ENCODE measurements at regions not wholly inside any gene's neighbourhood (a gene's known extent, or its start where the extent isn't known, plus 50 kb on each side); places are given as distances from the start of the nearest gene placed in this dataset.

GRCh38 chr6:169996378-169997051 lies 245.1 kb downstream of the ERMARD start:
- H3K4me3 ChIP-seq (ENCODE audit: low read depth, low read length): no peak overlapping the region
- H3K9me3 ChIP-seq (ENCODE audit: control insufficient read depth, insufficient read depth, low read length): peaks cover 61% of the 10 kb centered on the region
- DNase-seq (ENCODE audit: low read depth, low spot score): no peak
- H3K27me3 ChIP-seq (ENCODE audit: control insufficient read depth, insufficient read depth, low read length): no peaks in the 10 kb centered on the region
- no peak overlapping the region for H3K27ac ChIP-seq (ENCODE audit: low read depth, low read length)
- ChIA-PET CTCF (no interaction called here), POLR2A (no interaction called here)
- TF ChIP-seq CTCF (IDR thresholded peaks at IDR 0.05; ENCODE audit: low read depth, low read length): no peak

- CTCF ChIA-PET: no interaction called here
- H3K27ac ChIP-seq (ENCODE audit: low read depth, low read length): no peak overlapping the region
- no peaks in the 10 kb centered on the region for H3K27me3 ChIP-seq (ENCODE audit: control insufficient read depth, insufficient read depth, low read length)
- no peak for TF ChIP-seq CTCF (IDR thresholded peaks at IDR 0.05; ENCODE audit: low read depth, low read length)
- peaks cover 61% of the 10 kb centered on the region for H3K9me3 ChIP-seq (ENCODE audit: control insufficient read depth, insufficient read depth, low read length)
- no peak for DNase-seq (ENCODE audit: low read depth, low spot score)
- POLR2A ChIA-PET: no interaction called here
- no peak overlapping the region for H3K4me3 ChIP-seq (ENCODE audit: low read depth, low read length)
Measured at GRCh38 chr6:169994739-169995138, 243.3 kb downstream of the ERMARD start.

GRCh38 chr6:169993861-169994481 lies 242.5 kb downstream of the ERMARD start:
- H3K4me3 ChIP-seq (ENCODE audit: low read depth, low read length): no peak overlapping the region
- no peak overlapping the region for H3K27ac ChIP-seq (ENCODE audit: low read depth, low read length)
- H3K27me3 ChIP-seq (ENCODE audit: control insufficient read depth, insufficient read depth, low read length): no peaks in the 10 kb centered on the region
- H3K9me3 ChIP-seq (ENCODE audit: control insufficient read depth, insufficient read depth, low read length): peaks cover 66% of the 10 kb centered on the region
- TF ChIP-seq CTCF (IDR thresholded peaks at IDR 0.05; ENCODE audit: low read depth, low read length): no peak
- ChIA-PET CTCF (no interaction called here), POLR2A (no interaction called here)
- no peak for DNase-seq (ENCODE audit: low read depth, low spot score)

GRCh38 chr6:169991913-169992312 lies 240.5 kb downstream of the ERMARD start:
- Histone ChIP-seq H3K27me3 (ENCODE audit: control insufficient read depth, insufficient read depth, low read length) (no peaks in the 10 kb centered on the region), H3K9me3 (ENCODE audit: control insufficient read depth, insufficient read depth, low read length) (peaks cover 63% of the 10 kb centered on the region), H3K27ac (ENCODE audit: low read depth, low read length) (no peak overlapping the region), H3K4me3 (ENCODE audit: low read depth, low read length) (no peak overlapping the region)
- POLR2A ChIA-PET: no interaction called here
- no peak for DNase-seq (ENCODE audit: low read depth, low spot score)
- CTCF ChIA-PET: no interaction called here
- TF ChIP-seq CTCF (IDR thresholded peaks at IDR 0.05; ENCODE audit: low read depth, low read length): no peak

GRCh38 chr6:169991031-169991390 lies 239.6 kb downstream of the ERMARD start:
- ChIA-PET POLR2A (no interaction called here), CTCF (no interaction called here)
- Histone ChIP-seq H3K27me3 (ENCODE audit: control insufficient read depth, insufficient read depth, low read length) (no peaks in the 10 kb centered on the region), H3K4me3 (ENCODE audit: low read depth, low read length) (no peak overlapping the region), H3K27ac (ENCODE audit: low read depth, low read length) (no peak overlapping the region), H3K9me3 (ENCODE audit: control insufficient read depth, insufficient read depth, low read length) (peaks cover 69% of the 10 kb centered on the region)
- TF ChIP-seq CTCF (IDR thresholded peaks at IDR 0.05; ENCODE audit: low read depth, low read length): no peak
- no peak for DNase-seq (ENCODE audit: low read depth, low spot score)
